A673 (cell line): ENCODE measurements at regions not wholly inside any gene's neighbourhood (a gene's known extent, or its start where the extent isn't known, plus 50 kb on each side); places are given as distances from the start of the nearest gene placed in this dataset.

ENCODE experiments used
- BruUV-seq: library from RNA; stranded (reverse); fragments of 400-500 nt; replicated peaks from 2 replicates; lab custom pipeline; 2021; lab: Mats Ljungman, UMichigan
- CTCF ChIA-PET: fragments of 300-600 bp; sonication (Branson Sonifier 250); formaldehyde crosslinking; loops from one replicate; lab custom pipeline; 2022; ENCODE audit warnings: antibody characterized with exemption; lab: Charles Lee
- POLR2A ChIA-PET: fragments of 300-600 bp; sonication (Branson Sonifier 250); formaldehyde crosslinking; loops from one replicate; lab custom pipeline; 2022; ENCODE audit warnings: antibody characterized with exemption; ENCODE audit not compliant: low non-redundant PET; lab: Charles Lee
- DNase-seq: peaks from one replicate; pipeline ENCODE4 v3.0.0-alpha.2; 2015; ENCODE audit warnings: low spot score
- H3K27ac ChIP-seq: fragments of 200-600 bp; sonication (generic); 2 replicates; pipeline ENCODE4 v1.5.1; 2016; ENCODE audit warnings: mixed run types, low read depth, mild to moderate bottlenecking, mixed read lengths, antibody characterized with exemption, low read length; ENCODE audit not compliant: poor library complexity, severe bottlenecking
- H3K27me3 ChIP-seq: fragments of 200-600 bp; sonication (generic); replicated peaks from 2 replicates; pipeline ENCODE4 v1.6.1; 2017; ENCODE audit warnings: mixed run types, low read depth, mild to moderate bottlenecking, mixed read lengths, antibody characterized with exemption, low read length; ENCODE audit not compliant: insufficient read depth, poor library complexity
- H3K36me3 ChIP-seq: fragments of 200-600 bp; sonication (generic); 2 replicates; pipeline ENCODE4 v1.6.1; 2016; ENCODE audit warnings: mixed run types, mild to moderate bottlenecking, mixed read lengths, antibody characterized with exemption, low read length; ENCODE audit not compliant: insufficient read depth, poor library complexity, severe bottlenecking
- H3K4me1 ChIP-seq: fragments of 200-600 bp; sonication (generic); 2 replicates; pipeline ENCODE4 v1.6.1; 2017; ENCODE audit warnings: mixed run types, mild to moderate bottlenecking, mixed read lengths, antibody characterized with exemption, low read length; ENCODE audit not compliant: insufficient read depth, poor library complexity, severe bottlenecking
- H3K4me3 ChIP-seq: fragments of 200-600 bp; sonication (generic); 2 replicates; pipeline ENCODE4 v1.5.1; 2016; ENCODE audit warnings: low read depth, mixed run types, mild to moderate bottlenecking, mixed read lengths, low read length; ENCODE audit not compliant: poor library complexity, severe bottlenecking
- H3K9me3 ChIP-seq: fragments of 200-600 bp; sonication (generic); 2 replicates; pipeline ENCODE4 v1.6.1; 2016; ENCODE audit warnings: mixed run types, low read depth, mild to moderate bottlenecking, mixed read lengths, antibody characterized with exemption, low read length; ENCODE audit not compliant: poor library complexity, severe bottlenecking
- EZH2 ChIP-seq: fragments of 200-600 bp; sonication (generic); IDR thresholded peaks from 2 replicates; pipeline ENCODE4 v1.6.1; 2017; ENCODE audit warnings: borderline replicate concordance, low read depth, mild to moderate bottlenecking, mixed read lengths, antibody characterized with exemption, low read length; ENCODE audit not compliant: poor library complexity, severe bottlenecking
- intact Hi-C: fragments of 100-400 bp; cut with micrococcal nuclease; formaldehyde crosslinking; loops from one replicate; pipeline ENCODE4 v1.10.0; 2022; ENCODE audit not compliant: unreplicated experiment
- TF ChIP-seq, protein P1 (sequence below): fragments of 300-800, 200-600 bp; sonication (generic); conservative IDR thresholded peaks from 2 replicates; pipeline ENCODE4 v1.5.1; 2017; ENCODE audit warnings: low read depth, mild to moderate bottlenecking, antibody characterized with exemption, low read length, moderate library complexity, mixed read lengths

DNA sequence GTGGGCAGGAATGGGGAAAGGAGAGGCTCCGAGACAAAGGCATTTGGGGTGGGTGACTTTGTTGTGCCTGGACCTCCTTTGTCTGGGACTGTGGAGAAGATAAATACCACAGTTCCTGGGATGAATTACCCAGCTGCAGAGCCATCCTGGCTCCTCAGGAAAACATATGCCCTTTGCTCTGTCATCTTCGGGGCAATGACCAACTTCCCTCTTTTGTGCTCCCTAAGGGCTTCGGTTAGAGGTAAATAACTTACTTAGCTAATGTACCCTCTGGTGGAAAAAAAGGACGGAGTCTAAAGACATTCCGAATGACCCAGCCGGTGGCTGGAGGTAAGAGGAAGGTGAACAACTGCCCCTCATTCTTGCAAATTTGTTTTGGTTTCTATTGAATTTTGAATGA lies 345.7 kb downstream of the GATA3 start:
- no peak for DNase-seq
- Histone ChIP-seq H3K4me1 (no peaks in the 10 kb centered on the region), H3K9me3 (no peaks in the 10 kb centered on the region), H3K27ac (no peak overlapping the region), H3K4me3 (no peak overlapping the region), H3K27me3 (peaks cover 14% of the 10 kb centered on the region), H3K36me3 (no peaks in the 10 kb centered on the region)
- intact Hi-C loops, result no loop called here
- POLR2A ChIA-PET, result no interaction called here
- TF ChIP-seq, protein P1, sequence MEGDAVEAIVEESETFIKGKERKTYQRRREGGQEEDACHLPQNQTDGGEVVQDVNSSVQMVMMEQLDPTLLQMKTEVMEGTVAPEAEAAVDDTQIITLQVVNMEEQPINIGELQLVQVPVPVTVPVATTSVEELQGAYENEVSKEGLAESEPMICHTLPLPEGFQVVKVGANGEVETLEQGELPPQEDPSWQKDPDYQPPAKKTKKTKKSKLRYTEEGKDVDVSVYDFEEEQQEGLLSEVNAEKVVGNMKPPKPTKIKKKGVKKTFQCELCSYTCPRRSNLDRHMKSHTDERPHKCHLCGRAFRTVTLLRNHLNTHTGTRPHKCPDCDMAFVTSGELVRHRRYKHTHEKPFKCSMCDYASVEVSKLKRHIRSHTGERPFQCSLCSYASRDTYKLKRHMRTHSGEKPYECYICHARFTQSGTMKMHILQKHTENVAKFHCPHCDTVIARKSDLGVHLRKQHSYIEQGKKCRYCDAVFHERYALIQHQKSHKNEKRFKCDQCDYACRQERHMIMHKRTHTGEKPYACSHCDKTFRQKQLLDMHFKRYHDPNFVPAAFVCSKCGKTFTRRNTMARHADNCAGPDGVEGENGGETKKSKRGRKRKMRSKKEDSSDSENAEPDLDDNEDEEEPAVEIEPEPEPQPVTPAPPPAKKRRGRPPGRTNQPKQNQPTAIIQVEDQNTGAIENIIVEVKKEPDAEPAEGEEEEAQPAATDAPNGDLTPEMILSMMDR, result no peak
- CTCF ChIA-PET, result no interaction called here
- no TSS peak for BruUV-seq

DNA sequence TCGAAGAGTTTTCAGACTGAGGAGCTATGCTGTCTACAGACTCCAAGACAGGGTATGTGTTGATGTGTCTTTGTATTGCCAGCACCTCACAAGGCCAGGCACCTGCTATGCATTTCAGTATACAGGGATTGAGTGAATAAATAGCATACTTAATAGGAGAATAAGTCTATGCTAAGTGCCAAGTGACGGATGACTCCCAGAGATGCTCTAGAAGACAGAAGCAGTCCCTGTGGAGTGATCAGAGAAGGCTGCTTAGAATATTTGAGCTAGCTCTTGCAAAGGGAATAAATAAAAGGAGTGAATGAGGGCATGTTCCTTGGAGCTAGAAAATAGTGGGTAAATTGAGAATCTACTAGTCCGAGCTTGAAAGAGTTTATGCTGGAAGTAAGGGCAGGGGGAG lies 346.4 kb downstream of the GATA3 start:
- ChIA-PET POLR2A (no interaction called here), CTCF (no interaction called here)
- BruUV-seq, result no TSS peak

DNA sequence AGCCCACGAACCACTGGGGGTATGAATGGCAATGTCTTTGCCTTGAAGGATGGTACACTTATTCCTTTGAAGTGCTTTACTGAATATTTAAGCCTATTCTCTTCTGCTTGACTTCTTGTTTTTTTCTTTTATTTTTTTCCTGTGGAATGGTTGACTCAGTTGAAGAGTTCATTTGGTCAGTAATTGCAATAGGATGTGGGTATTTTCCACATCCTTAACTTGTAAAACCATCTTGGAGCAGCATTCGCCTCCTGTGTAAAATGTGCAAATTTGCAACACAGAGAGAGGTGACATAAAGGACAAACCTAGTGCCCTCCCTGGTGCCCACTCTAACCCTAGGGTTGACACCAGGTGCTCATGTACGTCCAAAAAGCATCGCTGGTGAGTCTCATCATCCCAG lies 347.0 kb downstream of the GATA3 start:
- POLR2A ChIA-PET, result no interaction called here
- no TSS peak for BruUV-seq
- no peak for TF ChIP-seq EZH2
- no peak for DNase-seq
- intact Hi-C loops, result no loop called here
- Histone ChIP-seq H3K36me3 (no peaks in the 10 kb centered on the region), H3K4me3 (no peak overlapping the region), H3K4me1 (no peaks in the 10 kb centered on the region), H3K9me3 (no peaks in the 10 kb centered on the region), H3K27ac (no peak overlapping the region), H3K27me3 (peaks cover 9% of the 10 kb centered on the region)
- CTCF ChIA-PET, result no interaction called here

More for the DNA sequence above, 346.4 kb downstream of the GATA3 start:
- H3K9me3 ChIP-seq, result no peaks in the 10 kb centered on the region
- intact Hi-C loops, result no loop called here
- H3K27ac ChIP-seq, result no peak overlapping the region
- H3K27me3 ChIP-seq, result peaks cover 12% of the 10 kb centered on the region
- DNase-seq, result no peak
- TF ChIP-seq, protein P1, result no peak
- TF ChIP-seq EZH2, result no peak
- H3K4me3 ChIP-seq, result no peak overlapping the region
- H3K4me1 ChIP-seq, result no peaks in the 10 kb centered on the region
- no peaks in the 10 kb centered on the region for H3K36me3 ChIP-seq

DNA sequence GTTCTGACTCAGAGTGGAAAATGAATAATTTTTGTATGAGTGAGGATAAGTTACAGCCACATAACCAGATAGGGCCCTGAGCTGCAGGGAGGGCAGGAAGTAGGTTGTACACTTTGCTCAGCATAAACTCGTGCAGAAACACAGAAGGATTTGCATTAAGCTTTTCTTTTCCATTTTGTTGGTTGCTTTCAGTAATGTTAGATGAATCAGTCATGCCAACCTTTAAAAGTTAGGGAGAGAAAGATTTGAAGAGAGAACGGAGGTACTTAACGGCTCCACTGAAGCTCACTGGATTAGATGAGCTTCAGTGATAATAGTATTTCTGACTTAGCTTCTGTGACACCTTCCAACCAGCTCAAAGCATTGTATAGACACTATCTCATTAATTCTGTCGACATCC lies 348.1 kb downstream of the GATA3 start:
- Histone ChIP-seq H3K4me3 (no peak overlapping the region), H3K9me3 (no peaks in the 10 kb centered on the region), H3K4me1 (no peaks in the 10 kb centered on the region), H3K27ac (no peak overlapping the region), H3K27me3 (peaks cover 9% of the 10 kb centered on the region), H3K36me3 (no peaks in the 10 kb centered on the region)
- intact Hi-C loops, result no loop called here
- peak; percentile 5 for DNase-seq
- no TSS peak for BruUV-seq
- TF ChIP-seq, protein P1, result no peak
- no peak for TF ChIP-seq EZH2
- POLR2A ChIA-PET, result interaction anchor here (0.6 kb wide), 1 partner anchor 552 kb away, joined by 4 read pairs; no protein-coding TSS in a partner anchor
- CTCF ChIA-PET, result no interaction called here
